T-helper 1 cell (primary cell): ENCODE measurements at regions not wholly inside any gene's neighbourhood (a gene's known extent, or its start where the extent isn't known, plus 50 kb on each side); places are given as distances from the start of the nearest gene placed in this dataset.

ENCODE experiments used
- DNase-seq, 5 donors: peaks; one replicate each; pipeline ENCODE4 v3.0.0-alpha.2; 2012 to 2020

DNA sequence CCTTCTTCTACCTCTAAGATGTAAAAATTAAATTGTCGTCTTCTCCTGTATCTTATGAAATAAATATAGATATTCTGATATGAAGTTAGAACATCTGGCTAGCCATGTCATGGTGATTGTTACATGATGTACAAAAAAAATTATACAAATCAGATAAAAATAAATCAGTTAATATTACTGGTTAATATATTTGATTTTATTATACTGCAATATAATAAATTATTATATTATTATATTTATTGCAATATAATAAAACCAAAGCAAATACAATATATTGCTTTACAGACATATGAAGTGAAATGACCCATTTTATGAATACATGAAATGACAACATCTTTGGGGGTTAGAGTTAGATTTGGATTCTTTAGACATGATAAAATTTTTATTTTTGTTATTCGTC is 72.3 kb upstream of the NAALADL2 start:
- no peak for DNase-seq

DNA sequence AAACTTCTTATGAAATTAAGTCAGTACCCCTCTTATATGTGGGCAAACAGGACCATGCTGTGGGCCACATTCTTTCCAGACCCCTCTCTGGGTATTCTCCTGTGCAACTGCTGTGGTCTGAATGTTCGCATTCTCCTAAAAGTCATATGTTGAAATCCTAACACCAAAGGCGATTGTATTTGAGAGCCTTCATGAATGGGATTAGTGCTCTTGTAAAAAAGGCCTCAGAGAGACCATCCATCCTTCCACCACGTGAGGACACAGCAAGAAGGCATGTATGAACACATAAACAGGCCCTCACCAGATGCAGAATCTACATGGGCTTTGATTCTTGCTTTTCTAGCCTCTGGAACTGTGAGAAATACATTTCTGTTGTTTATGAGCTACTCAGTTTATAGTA is 68.0 kb upstream of the NAALADL2 start:
- no peak for DNase-seq

DNA sequence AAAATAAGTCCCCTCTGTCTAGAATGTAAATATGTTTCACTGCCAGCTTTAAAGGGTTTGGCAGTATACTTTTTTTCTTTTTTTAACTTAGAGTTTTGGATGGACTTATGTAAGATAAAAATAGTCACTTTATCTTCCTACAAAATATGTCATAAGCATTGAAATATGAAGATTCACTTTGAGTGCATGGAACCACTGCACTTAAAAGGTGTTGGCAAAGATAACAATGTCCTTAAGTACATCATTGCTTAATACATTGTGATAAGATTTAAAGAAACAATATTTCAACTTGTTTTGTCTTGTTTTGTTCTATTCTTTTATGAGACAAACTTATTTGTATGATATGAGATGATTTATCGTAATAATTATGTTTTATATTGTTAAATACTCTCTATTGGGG is 66.3 kb upstream of the NAALADL2 start:
- no peak for DNase-seq
